NB4 (cell line): ENCODE measurements at regions not wholly inside any gene's neighbourhood (a gene's known extent, or its start where the extent isn't known, plus 50 kb on each side); places are given as distances from the start of the nearest gene placed in this dataset.

Source experiments
- DNase-seq: peaks from one replicate; pipeline ENCODE4 v3.0.0; 2010; ENCODE audit warnings: low read depth
- H3K4me3 ChIP-seq: one replicate; pipeline ENCODE4 v1.5.1; 2011; ENCODE audit warnings: mild to moderate bottlenecking, low read depth, low read length, moderate library complexity
- CTCF ChIP-seq: IDR thresholded peaks from one replicate; pipeline ENCODE4 v1.5.1; 2012; ENCODE audit warnings: low read depth, low read length
- MAX ChIP-seq: IDR thresholded peaks from 2 replicates; pipeline ENCODE4 v1.6.1; 2011; ENCODE audit warnings: low read depth, low read length
- MYC ChIP-seq: IDR thresholded peaks from 2 replicates; pipeline ENCODE4 v1.6.1; 2011; ENCODE audit warnings: low read depth, low read length
- POLR2A ChIP-seq: IDR thresholded peaks from 2 replicates; pipeline ENCODE4 v1.6.1; 2011; ENCODE audit warnings: mild to moderate bottlenecking; ENCODE audit not compliant: insufficient read length; ENCODE audit errors: extremely low read depth

DNA sequence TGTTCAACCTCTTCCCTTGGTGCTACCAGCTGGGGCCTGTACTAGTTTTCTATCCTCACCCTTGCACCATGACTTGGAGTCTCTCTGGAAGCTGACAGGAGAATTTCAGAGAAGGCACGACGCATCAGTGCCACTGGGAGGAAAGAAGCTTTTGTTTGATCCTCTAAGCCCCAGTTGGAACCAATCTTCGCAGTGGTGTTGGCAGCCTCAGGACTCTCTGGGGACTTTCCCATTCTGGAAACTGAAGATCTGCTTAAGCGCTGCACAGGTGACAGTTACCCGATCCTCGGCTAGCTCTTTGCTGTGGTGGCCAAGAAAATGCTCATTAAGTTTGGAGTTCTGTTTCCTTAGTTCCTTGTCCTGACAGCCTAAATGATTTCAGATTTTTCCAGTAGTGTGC is 222.3 kb downstream of the RHOU start:
- DNase-seq = no peak

DNA sequence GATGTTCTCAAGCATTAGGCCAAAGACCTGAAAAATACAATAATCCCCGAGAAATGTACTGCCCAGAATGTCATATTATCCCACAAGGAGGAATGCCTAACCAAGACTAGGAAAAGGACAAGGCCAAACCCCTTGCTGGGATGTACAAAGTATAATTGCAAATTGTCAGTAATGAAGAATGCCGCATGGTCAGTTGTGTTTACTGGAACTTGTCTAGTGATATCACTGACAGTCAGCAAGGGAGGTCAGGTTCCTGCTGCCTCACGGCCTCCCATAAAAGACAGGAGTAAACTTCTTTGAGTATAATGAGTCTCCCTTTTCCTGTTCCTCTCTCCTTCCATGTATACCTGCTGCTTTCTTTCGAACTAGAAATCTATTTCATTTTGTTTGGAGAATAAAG is 222.8 kb downstream of the RHOU start:
- no peak for TF ChIP-seq MYC
- no peak for TF ChIP-seq MAX
- TF ChIP-seq POLR2A = no peak
- no peak for TF ChIP-seq CTCF
- DNase-seq = no peak
- no peak overlapping the region for H3K4me3 ChIP-seq

More for the DNA sequence above, 222.3 kb downstream of the RHOU start:
- H3K4me3 ChIP-seq = no peak overlapping the region
- TF ChIP-seq POLR2A = no peak
- no peak for TF ChIP-seq MAX
- no peak for TF ChIP-seq CTCF
- no peak for TF ChIP-seq MYC

DNA sequence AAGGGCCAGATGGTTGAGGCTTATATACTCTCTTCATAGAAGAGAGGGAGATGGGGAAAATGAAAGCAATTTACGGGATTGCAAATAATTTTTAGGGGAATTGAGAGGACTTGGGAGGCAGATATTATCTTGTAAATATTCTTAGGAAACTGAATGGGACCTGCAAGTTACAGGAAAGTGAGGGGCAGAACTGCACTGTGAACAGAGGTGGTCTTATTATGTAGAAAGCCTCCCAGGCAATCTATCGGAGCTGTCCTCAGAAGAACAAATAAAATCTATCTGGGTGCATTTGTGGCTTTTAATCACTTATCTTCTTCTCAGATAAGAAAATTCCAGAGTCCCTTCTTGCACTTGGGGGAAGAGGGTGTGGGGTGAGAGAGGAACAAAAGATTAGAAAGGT is 223.5 kb downstream of the RHOU start:
- TF ChIP-seq MAX (no peak), MYC (no peak), POLR2A (no peak), CTCF (no peak)
- H3K4me3 ChIP-seq = no peak overlapping the region
- no peak for DNase-seq

- TF ChIP-seq MAX (no peak), POLR2A (no peak), MYC (no peak), CTCF (no peak)
- no peak overlapping the region for H3K4me3 ChIP-seq
- no peak for DNase-seq
Observed at GRCh38 chr1:228960705-228961104, 225.4 kb downstream of the RHOU start.

GRCh38 chr1:228961511-228961910 is 226.2 kb downstream of the RHOU start:
- DNase-seq = no peak
- TF ChIP-seq MAX (no peak), CTCF (no peak)
- H3K4me3 ChIP-seq = no peak overlapping the region

DNA sequence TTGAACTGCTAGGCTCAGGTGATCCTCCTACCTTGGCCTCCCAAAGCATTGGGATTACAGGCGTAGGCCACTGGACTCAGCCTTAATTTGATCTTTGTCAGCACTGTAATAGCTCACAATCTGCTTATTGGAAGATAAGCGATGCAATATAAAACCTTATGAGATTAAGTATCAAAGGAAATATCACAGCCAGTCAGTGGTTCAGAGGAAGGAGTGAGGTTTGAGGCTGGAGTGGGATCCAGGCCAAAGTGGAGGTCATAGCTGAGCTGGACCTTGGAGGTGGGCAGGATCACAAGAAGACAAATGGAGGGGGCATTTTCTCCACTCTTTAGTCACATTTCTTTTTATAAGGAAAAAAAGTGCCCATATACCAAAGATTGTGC is 228.5 kb downstream of the RHOU start:
- TF ChIP-seq MAX = no peak
- TF ChIP-seq MYC = no peak
- no peak for TF ChIP-seq CTCF
- no peak for TF ChIP-seq POLR2A
- DNase-seq = no peak
- no peak overlapping the region for H3K4me3 ChIP-seq
